GM23248 (cell line): ENCODE measurements at regions not wholly inside any gene's neighbourhood (a gene's known extent, or its start where the extent isn't known, plus 50 kb on each side); places are given as distances from the start of the nearest gene placed in this dataset.

ENCODE experiments used
- EZH2 ChIP-seq: fragments of 200-600 bp; sonication (generic); IDR thresholded peaks from 2 replicates; pipeline ENCODE4 v1.6.1; 2018; ENCODE audit warnings: antibody characterized with exemption, mild to moderate bottlenecking; ENCODE audit not compliant: insufficient read depth, poor library complexity, severe bottlenecking
- EZH2phosphoT487 ChIP-seq: fragments of 200-600 bp; sonication (generic); IDR thresholded peaks from 2 replicates; pipeline ENCODE4 v1.6.1; 2018; ENCODE audit warnings: antibody characterized with exemption, moderate library complexity, mild to moderate bottlenecking, low read depth; ENCODE audit not compliant: insufficient read depth

DNA sequence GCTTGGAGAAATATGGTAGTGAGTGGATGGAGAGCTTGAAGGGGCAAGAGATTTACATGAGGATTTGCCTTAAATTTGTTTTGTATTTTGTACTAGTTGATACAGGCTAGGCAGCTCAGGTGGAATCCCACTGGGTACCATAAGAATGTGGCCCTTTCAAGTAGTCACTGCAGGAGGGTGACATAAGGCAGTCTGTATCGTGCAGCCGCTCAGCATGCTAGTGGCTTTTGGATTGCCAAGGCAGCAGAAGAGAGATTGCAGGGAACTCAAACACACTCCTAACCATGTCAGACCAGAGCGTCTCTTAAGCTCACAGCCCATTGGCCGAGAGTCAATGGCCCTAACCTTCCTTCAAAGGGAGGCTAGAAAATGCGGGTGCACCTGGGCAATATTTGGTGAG lies 420.0 kb downstream of the ADGRL2 start:
- TF ChIP-seq EZH2 (no peak), EZH2phosphoT487 (no peak)
